ENCODE measurements at regions not wholly inside any gene's neighbourhood (a gene's known extent, or its start where the extent isn't known, plus 50 kb on each side); places are given as distances from the start of the nearest gene placed in this dataset.

DNA sequence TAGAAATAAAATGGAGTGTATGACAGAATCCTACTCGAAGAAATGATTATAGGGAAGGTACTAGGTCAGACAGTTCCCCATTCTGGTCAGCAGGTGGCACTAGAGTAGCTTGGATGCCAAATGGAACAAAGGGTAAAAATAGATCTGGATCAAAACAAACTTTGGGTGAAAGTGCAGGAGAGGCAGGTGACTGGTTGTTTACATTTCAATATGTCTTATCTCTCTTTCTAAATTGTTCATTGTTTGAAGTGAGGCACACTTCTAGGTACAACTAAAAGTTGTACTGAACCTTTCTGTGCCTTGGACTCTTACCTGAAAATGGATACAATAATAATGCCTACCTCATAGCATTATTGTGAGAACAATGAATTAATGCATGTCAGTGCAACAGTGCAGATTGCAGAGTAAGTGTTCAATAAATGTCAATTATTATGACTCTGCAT, 62.0 kb upstream of the OSBPL8 start:
- TF ChIP-seq, protein P1, sequence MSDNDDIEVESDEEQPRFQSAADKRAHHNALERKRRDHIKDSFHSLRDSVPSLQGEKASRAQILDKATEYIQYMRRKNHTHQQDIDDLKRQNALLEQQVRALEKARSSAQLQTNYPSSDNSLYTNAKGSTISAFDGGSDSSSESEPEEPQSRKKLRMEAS (IDR thresholded peaks at IDR 0.05; ENCODE audit: low read depth, low read length), result no peak
- TF ChIP-seq, protein P2, sequence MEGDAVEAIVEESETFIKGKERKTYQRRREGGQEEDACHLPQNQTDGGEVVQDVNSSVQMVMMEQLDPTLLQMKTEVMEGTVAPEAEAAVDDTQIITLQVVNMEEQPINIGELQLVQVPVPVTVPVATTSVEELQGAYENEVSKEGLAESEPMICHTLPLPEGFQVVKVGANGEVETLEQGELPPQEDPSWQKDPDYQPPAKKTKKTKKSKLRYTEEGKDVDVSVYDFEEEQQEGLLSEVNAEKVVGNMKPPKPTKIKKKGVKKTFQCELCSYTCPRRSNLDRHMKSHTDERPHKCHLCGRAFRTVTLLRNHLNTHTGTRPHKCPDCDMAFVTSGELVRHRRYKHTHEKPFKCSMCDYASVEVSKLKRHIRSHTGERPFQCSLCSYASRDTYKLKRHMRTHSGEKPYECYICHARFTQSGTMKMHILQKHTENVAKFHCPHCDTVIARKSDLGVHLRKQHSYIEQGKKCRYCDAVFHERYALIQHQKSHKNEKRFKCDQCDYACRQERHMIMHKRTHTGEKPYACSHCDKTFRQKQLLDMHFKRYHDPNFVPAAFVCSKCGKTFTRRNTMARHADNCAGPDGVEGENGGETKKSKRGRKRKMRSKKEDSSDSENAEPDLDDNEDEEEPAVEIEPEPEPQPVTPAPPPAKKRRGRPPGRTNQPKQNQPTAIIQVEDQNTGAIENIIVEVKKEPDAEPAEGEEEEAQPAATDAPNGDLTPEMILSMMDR (IDR thresholded peaks at IDR 0.05; ENCODE audit: low read depth, low read length), result peak; percentile 90
